ENCODE measurements at regions not wholly inside any gene's neighbourhood (a gene's known extent, or its start where the extent isn't known, plus 50 kb on each side); places are given as distances from the start of the nearest gene placed in this dataset.

GRCh38 chr1:58331156-58331555, 215.4 kb downstream of the OMA1 start:
- Histone ChIP-seq H3K36me3 (ENCODE audit: control insufficient read depth in 2 of 2, insufficient read depth in 2 of 2, low read length in 1 of 2) (no peaks in the 10 kb centered on the region), H3K9ac (ENCODE audit: control insufficient read depth, insufficient read depth, low read length) (no peak overlapping the region), H4K20me1 (ENCODE audit: control insufficient read depth, insufficient read depth) (no peaks in the 10 kb centered on the region), H3K27ac (ENCODE audit: control insufficient read depth, insufficient read depth) (no peak overlapping the region), H3K4me2 (ENCODE audit: control insufficient read depth, insufficient read depth) (no peak overlapping the region), H3K27me3 (replicated peaks in 1 of 2; ENCODE audit: control insufficient read depth in 2 of 2, insufficient read depth in 2 of 2, low read length in 1 of 2) (no peaks in the 10 kb centered on the region), H3K4me3 (no peak overlapping the region), H3K79me2 (ENCODE audit: control insufficient read depth, insufficient read depth, low read length) (no peaks in the 10 kb centered on the region), H2AFZ (ENCODE audit: control insufficient read depth, low read depth, low read length) (no peak overlapping the region), H3K9me3 (replicated peaks; ENCODE audit: control insufficient read depth, insufficient read depth, low read length) (no peaks in the 10 kb centered on the region), H3K4me1 (ENCODE audit: control insufficient read depth, insufficient read depth, low read length) (no peaks in the 10 kb centered on the region)
- intact Hi-C loops (cut with micrococcal nuclease; ENCODE audit: unreplicated experiment) = no loop called here
- ChIA-PET RAD21 (ENCODE audit: unreplicated experiment) (no interaction called here), SMC1A (ENCODE audit: uncharacterized antibody, unreplicated experiment) (no interaction called here), POLR2A (no interaction called here), CTCF (no interaction called here)
- no TSS peak for BruUV-seq (replicated peaks)
- ATAC-seq (no peak), FAIRE-seq (no peak), DNase-seq (ENCODE audit: low read depth, low spot score) (no peak)
- in situ Hi-C loops (cut with MboI) = no loop called here
- no peak for TF ChIP-seq RAD21 (IDR thresholded peaks at IDR 0.05; ENCODE audit: insufficient read depth, low read depth, low read length)
- TF ChIP-seq RFX5 (IDR thresholded peaks at IDR 0.05; ENCODE audit: low read depth, low read length) = no peak
- no peak for TF ChIP-seq SUZ12 (IDR thresholded peaks at IDR 0.05; ENCODE audit: unreplicated experiment)
- TF ChIP-seq PAX8 (IDR thresholded peaks at IDR 0.05) = no peak
- WGBS (ENCODE audit: insufficient coverage, insufficient replicate concordance, low lambda C conversion rate, missing lambda C conversion rate) = 88% methylated on average over 1 of the region's 1 CpG

DNA sequence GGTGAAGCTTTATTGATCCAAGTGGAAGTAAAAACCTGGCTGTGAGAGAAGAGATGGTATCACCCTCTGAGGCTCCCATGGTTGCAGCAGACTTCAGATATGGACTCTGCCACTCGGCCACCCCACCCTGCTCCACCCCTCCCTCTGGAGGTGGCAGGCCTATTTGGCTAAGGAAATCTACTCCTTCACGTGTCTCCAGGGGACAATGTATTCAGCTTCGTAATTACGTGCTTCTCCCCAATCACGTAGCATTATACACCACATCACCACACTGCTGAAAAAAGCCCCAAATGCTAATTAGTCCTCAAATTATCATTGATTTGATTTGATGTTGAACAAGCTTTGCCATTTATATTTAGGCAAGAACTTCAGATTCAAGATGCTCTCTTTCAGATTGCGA, 220.7 kb downstream of the OMA1 start:
- no peak for TF ChIP-seq ZNF24 (IDR thresholded peaks at IDR 0.05)
- Histone ChIP-seq H3K79me2 (ENCODE audit: control insufficient read depth, insufficient read depth, low read length) (no peaks in the 10 kb centered on the region), H3K4me1 (ENCODE audit: control insufficient read depth, insufficient read depth, low read length) (no peaks in the 10 kb centered on the region), H3K9me3 (replicated peaks; ENCODE audit: control insufficient read depth, insufficient read depth, low read length) (no peaks in the 10 kb centered on the region), H3K9ac (ENCODE audit: control insufficient read depth, insufficient read depth, low read length) (no peak overlapping the region), H3K27me3 (replicated peaks in 1 of 2; ENCODE audit: control insufficient read depth in 2 of 2, insufficient read depth in 2 of 2, low read length in 1 of 2) (no peaks in the 10 kb centered on the region), H3K4me3 (no peak overlapping the region), H2AFZ (ENCODE audit: control insufficient read depth, low read depth, low read length) (no peak overlapping the region), H3K4me2 (ENCODE audit: control insufficient read depth, insufficient read depth) (no peak overlapping the region), H3K36me3 (ENCODE audit: control insufficient read depth in 2 of 2, insufficient read depth in 2 of 2, low read length in 1 of 2) (no peaks in the 10 kb centered on the region), H4K20me1 (ENCODE audit: control insufficient read depth, insufficient read depth) (no peaks in the 10 kb centered on the region), H3K27ac (ENCODE audit: control insufficient read depth, insufficient read depth) (no peak overlapping the region)
- POLR2A ChIA-PET = no interaction called here
- no TSS peak for BruUV-seq (replicated peaks)
- ATAC-seq = no peak
- WGBS (ENCODE audit: insufficient coverage, insufficient replicate concordance, low lambda C conversion rate, missing lambda C conversion rate) = 32% methylated on average over 6 of the region's 6 CpGs
- intact Hi-C loops (cut with micrococcal nuclease; ENCODE audit: unreplicated experiment) = no loop called here
- RAD21 ChIA-PET (ENCODE audit: unreplicated experiment) = no interaction called here
- in situ Hi-C loops (cut with MboI) = no loop called here
- SMC1A ChIA-PET (ENCODE audit: uncharacterized antibody, unreplicated experiment) = no interaction called here
- no peak for DNase-seq (ENCODE audit: low read depth, low spot score)
- CTCF ChIA-PET = no interaction called here
- FAIRE-seq = no peak

Measured in GM12878 (cell line).